ENCODE measurements at regions not wholly inside any gene's neighbourhood (a gene's known extent, or its start where the extent isn't known, plus 50 kb on each side); places are given as distances from the start of the nearest gene placed in this dataset.

DNA sequence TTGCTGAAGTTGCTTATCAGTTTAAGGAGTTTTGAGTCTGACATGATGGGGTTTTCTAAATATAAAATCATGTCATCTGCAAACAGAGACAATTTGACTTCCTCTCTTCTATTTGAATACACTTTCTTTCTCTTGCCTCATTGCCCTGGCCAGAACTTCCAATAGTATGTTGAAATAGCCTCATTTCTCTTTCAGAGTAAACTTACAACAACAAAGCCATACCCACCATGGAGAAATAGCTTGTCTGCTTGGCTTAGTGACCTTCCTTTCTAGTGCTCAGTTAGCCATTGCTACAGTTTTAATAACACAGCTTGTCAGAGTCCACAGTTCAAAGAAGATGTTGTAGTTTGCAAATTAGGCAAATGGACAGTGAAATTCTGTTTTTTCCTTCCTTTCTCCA, 228.0 kb downstream of the ETAA1 start:
- DNase-seq (ENCODE audit: low read depth): no peak

GRCh38 chr2:67625690-67626475, 228.8 kb downstream of the ETAA1 start:
- DNase-seq (ENCODE audit: low read depth): peak; percentile 86

- DNase-seq (ENCODE audit: low read depth): peak; percentile 40
These were observed 229.5 kb downstream of the ETAA1 start for GRCh38 chr2:67626656-67627055.

DNA sequence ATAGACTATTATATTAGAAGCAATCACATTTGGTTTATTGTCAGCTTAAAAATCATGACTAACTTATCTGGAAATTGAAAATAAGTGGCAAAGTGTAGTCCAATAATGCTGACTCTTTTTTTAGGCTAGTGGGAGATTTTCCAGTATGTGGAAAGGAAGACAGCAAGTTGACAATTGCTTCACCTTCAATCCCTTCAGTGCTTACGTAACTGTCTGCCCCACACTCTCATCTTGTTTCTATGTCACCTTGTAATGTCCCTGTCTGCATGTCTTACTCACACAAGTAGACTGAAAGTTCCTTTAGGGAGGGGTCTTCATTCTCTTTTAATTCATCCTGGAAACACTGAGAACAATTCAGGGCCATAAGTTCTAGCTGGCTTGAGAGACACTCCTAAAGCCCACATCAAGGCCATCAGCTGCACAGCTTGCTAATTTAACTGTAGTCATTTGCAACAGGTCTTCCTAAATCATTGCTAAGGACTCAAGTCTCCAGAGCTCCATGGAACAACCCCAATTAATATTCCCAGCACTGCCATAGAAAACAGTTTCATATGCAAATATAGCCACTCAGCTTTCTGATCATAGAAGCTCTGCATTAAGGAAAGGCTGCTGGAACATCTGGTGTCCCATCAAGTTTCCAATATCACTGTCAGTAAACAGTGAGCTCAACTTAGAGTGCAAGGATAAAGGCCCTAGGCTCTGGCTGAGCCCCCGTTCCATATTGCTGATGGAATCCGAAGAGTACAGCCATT, 230.5 kb downstream of the ETAA1 start:
- no peak for DNase-seq (ENCODE audit: low read depth)

GRCh38 chr2:67628892-67629291, 231.8 kb downstream of the ETAA1 start:
- no peak for DNase-seq (ENCODE audit: low read depth)

DNA sequence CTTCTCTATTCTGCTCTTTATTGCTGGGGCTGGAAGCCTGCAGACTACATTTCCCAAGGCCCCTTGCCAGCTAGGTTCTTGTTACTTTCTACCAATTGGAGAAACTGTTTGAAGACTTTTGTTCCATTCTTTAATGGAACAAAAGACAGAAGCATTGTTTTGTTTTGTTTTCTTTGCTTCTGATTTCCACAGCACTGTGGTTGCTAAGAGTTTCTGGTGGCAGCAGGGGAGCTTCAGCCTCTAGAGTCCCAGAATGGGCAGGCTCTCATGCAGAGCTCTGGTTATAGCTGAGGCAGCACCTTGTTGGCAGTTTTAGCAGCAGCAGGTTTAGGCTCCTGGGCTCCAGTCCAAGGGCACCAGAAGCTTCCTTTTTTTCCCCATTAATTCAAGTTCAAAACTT, 234.3 kb downstream of the ETAA1 start:
- no peak for DNase-seq (ENCODE audit: low read depth)

GRCh38 chr2:67633212-67633856, 236.2 kb downstream of the ETAA1 start:
- DNase-seq (ENCODE audit: low read depth): no peak

- no peak for DNase-seq (ENCODE audit: low read depth)
These were observed 241.0 kb downstream of the ETAA1 start for GRCh38 chr2:67638146-67638545.

DNA sequence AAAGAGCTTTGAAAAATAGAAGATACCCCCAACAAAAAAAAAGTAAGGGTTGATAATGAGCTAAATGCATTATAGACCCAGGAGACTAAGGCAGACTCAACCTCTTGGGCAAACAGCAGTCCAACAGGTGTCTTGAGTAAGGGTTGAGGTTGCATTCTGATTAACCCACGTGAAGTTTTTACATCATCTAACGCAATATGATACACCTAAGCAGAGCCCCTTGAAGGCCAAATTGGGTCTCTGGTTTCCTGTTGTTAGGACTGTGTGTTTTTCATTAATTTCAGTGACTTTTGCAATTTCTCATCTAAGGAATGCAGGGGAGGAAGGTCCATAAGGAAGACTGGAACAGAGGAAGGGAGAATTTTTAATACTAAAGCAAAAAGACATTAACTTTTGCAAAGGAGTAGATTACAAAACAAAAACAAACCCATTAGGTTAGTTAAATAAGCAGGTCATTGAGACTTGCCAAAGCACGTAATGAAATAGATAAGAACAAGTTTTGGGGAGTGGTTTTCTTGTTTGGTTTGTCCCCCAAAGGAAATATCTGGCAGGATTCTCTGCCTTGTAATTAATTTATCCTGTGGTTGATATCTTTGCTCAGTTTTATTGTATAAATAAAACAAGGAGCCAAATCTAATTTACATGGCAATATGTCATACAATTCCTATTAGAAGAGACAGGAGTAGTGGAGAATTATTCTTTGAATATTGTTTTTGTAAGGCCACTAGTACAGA, 244.3 kb downstream of the ETAA1 start:
- DNase-seq (ENCODE audit: low read depth): no peak

- DNase-seq (ENCODE audit: low read depth): no peak
These were observed 244.9 kb downstream of the ETAA1 start for GRCh38 chr2:67642046-67642382.

GRCh38 chr2:67642961-67643360, 245.8 kb downstream of the ETAA1 start:
- no peak for DNase-seq (ENCODE audit: low read depth)

GRCh38 chr2:67645280-67646138, 248.4 kb downstream of the ETAA1 start:
- no peak for DNase-seq (ENCODE audit: low read depth)

- no peak for DNase-seq (ENCODE audit: low read depth)
These were observed 249.7 kb downstream of the ETAA1 start for GRCh38 chr2:67646714-67647333.

DNA sequence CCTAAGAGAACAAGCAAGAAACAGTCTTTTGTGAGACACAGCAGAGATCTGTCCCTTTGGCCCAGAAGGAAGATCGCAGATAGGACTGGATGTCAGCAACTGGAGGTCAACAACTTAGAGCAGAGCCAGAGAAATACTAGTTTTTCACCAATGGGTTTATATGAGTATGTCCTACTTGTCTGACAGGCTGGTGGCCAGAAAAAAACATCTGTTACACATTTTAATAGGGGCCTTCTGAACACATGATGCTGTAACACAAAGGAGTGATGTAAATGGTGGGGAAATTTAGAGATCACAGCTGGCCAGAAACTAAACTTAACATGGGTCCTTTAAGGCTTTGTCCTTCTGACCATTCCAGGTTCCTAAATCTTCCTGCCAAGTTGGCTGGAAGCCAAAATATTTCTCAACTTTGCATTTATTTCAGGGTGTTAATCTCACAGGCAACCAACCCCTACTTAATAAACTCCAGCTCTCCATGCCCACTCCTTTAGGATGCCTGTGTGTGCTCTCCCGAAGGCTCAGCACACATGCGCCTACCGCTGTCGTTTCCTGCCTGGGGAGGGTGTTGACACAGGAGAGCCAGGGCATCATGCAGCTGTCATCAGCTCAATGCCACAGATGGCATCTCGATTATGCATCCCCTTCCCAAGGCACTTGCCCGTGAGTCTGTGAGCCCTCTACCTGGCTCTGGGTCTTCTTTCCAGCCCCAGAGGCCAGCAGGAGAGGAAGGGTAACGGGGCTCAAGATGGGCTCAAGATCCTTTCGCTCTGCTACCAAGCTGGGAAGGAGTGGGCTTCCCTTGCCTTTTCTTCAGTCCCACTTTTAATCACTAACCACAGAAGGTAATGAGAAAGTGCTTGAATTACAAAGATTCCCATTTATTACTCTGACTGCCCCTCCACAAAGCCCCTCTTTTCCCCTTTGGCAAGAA, 252.5 kb downstream of the ETAA1 start:
- no peak for DNase-seq (ENCODE audit: low read depth)

DNA sequence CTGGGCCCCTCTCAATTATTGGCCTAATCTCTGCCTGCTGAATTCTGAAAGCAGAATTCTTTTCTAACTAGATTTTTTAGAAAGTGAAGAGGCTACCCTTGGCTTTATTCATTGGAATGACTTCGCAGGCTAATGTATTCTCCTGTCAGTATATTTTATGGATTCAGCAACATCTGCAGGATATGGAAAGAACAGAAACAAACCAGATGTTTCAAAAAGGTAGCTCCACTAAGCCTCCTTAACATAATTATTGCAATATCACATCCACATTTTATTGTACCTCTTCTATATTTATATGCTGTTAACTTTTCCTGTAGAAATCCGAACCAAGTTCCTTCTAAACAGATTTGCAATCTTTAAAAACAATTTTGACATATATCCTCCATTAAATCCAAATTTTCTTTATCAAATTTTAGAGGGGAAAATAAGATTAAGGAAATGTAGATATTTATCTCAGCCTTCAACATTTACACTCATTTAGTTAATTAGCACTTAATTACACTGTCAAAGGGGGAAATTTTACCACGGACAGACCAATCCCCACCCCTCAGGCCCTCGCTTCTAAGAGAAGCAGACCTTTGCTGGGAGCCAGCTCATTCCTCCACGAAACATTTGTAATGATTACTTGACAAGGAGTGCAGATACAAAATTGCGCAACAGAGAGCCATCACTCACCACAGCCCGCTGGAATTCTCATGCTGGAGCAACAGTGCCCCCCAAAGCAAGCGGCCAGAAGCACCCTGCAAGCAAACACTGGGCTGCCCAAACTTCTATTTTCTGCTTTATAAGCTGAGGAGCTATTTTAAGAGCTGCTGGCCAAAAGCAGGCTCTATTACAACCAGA, 253.4 kb downstream of the ETAA1 start:
- peak; percentile 88 for DNase-seq (ENCODE audit: low read depth)

DNA sequence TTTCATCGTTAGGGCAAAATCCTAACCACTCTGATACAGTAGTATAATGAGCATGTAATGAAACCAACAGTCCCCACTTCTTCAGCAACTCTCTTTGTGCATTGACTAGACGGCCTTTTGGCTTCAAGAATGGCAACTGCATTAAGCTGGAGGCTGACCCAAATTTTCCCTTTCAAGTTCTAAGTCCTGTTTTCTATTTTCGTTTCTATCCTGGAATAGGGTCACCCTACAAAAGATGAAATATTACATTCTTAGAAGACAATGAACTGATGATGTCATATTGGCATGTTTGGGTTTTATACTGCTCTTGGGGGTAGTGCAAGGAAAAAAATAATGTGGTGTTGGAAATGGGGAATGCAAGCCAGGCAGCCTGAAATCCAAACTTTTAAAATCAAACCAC, 254.4 kb downstream of the ETAA1 start:
- no peak for DNase-seq (ENCODE audit: low read depth)

GRCh38 chr2:67652679-67653078, 255.5 kb downstream of the ETAA1 start:
- no peak for DNase-seq (ENCODE audit: low read depth)

- peak; percentile 30 for DNase-seq (ENCODE audit: low read depth)
These were observed 259.7 kb downstream of the ETAA1 start for GRCh38 chr2:67656875-67657274.

GRCh38 chr2:67658820-67659219, 261.7 kb downstream of the ETAA1 start:
- no peak for DNase-seq (ENCODE audit: low read depth)
